ENCODE measurements at regions not wholly inside any gene's neighbourhood (a gene's known extent, or its start where the extent isn't known, plus 50 kb on each side); places are given as distances from the start of the nearest gene placed in this dataset.

DNA sequence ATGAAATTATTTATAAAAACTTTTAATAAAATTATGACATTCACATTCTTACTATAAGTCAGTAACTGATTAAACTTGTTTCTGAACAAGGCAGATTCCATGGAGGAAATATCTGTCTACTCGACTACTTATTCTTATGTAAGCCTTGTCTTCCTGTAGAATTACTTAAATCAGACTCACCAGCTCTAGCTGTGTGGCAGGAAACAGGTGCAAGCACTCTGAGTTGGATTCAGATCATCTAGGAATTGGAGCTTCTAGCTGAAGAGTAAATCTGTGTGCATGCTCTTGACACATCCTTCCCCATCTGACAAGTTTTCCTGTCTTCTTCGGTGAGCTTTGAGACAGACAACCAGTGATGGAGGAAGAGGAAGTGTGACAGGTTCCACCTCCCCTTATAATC is 284.7 kb downstream of the TRIB2 start:
- TF ChIP-seq, protein P1, sequence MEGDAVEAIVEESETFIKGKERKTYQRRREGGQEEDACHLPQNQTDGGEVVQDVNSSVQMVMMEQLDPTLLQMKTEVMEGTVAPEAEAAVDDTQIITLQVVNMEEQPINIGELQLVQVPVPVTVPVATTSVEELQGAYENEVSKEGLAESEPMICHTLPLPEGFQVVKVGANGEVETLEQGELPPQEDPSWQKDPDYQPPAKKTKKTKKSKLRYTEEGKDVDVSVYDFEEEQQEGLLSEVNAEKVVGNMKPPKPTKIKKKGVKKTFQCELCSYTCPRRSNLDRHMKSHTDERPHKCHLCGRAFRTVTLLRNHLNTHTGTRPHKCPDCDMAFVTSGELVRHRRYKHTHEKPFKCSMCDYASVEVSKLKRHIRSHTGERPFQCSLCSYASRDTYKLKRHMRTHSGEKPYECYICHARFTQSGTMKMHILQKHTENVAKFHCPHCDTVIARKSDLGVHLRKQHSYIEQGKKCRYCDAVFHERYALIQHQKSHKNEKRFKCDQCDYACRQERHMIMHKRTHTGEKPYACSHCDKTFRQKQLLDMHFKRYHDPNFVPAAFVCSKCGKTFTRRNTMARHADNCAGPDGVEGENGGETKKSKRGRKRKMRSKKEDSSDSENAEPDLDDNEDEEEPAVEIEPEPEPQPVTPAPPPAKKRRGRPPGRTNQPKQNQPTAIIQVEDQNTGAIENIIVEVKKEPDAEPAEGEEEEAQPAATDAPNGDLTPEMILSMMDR (conservative IDR thresholded peaks at IDR 0.05): no peak
- TF ChIP-seq ZFX (IDR thresholded peaks at IDR 0.05): no peak

Data from C4-2B (cell line).